ENCODE measurements at regions not wholly inside any gene's neighbourhood (a gene's known extent, or its start where the extent isn't known, plus 50 kb on each side); places are given as distances from the start of the nearest gene placed in this dataset.

DNA sequence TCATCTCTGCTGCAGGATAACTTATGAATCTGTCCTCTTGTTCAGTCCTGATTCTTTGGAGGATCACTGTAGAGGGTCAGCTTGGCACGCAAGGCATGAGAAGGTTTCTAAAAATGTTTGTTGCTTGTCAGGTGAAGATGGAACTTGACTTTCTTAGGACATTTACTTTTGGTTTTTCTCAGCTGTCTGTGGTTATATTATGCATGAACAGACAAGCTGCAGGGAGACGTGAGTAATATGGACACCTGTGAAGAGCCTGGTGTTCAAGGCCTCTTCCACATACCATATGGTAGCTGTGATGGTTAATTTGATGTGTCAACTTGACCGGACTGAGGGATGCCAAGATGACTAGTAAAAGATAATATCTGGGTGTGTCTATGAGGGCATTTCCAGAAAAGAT lies 270.2 kb upstream of the CPHXL start:
- TF ChIP-seq, protein P1, sequence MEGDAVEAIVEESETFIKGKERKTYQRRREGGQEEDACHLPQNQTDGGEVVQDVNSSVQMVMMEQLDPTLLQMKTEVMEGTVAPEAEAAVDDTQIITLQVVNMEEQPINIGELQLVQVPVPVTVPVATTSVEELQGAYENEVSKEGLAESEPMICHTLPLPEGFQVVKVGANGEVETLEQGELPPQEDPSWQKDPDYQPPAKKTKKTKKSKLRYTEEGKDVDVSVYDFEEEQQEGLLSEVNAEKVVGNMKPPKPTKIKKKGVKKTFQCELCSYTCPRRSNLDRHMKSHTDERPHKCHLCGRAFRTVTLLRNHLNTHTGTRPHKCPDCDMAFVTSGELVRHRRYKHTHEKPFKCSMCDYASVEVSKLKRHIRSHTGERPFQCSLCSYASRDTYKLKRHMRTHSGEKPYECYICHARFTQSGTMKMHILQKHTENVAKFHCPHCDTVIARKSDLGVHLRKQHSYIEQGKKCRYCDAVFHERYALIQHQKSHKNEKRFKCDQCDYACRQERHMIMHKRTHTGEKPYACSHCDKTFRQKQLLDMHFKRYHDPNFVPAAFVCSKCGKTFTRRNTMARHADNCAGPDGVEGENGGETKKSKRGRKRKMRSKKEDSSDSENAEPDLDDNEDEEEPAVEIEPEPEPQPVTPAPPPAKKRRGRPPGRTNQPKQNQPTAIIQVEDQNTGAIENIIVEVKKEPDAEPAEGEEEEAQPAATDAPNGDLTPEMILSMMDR (IDR thresholded peaks at IDR 0.05) = no peak
- no peak for TF ChIP-seq POLR2A (IDR thresholded peaks at IDR 0.05)

Data from body of pancreas (tissue), 4 donors.